ENCODE measurements at regions not wholly inside any gene's neighbourhood (a gene's known extent, or its start where the extent isn't known, plus 50 kb on each side); places are given as distances from the start of the nearest gene placed in this dataset.

DNA sequence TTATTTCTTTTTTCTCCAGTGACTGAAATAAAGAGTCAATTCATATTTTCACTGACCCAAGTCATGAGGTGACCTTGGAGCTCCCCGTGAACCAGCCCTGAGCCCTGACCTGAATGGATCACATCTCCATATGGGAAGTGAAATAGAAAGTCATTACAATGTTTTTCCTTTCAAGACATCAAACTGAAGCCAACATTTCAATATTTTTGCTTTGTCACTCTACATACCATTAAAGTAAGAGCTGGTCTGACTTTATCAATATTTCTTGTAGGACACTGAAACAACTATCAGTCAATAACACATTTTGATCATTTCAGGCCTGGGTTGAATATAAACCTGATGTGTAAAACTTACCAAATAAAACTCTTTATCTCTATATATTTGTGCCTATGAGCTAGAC is 249.8 kb upstream of the PHF14 start:
- Histone ChIP-seq H2AFZ (ENCODE audit: low read depth, low read length) (no peak overlapping the region), H4K20me1 (ENCODE audit: insufficient read depth, low read length) (no peaks in the 10 kb centered on the region), H3K4me2 (ENCODE audit: low read length) (no peak overlapping the region), H3K4me3 (ENCODE audit: insufficient read depth, low read depth, low read length) (no peak overlapping the region), H3K36me3 (ENCODE audit: insufficient read depth, low read length) (no peaks in the 10 kb centered on the region), H3K4me1 (ENCODE audit: insufficient read depth, low read length) (no peaks in the 10 kb centered on the region), H3K79me2 (ENCODE audit: insufficient read depth, low read length) (no peaks in the 10 kb centered on the region), H3K9ac (ENCODE audit: low read length) (no peak overlapping the region), H3K27me3 (ENCODE audit: insufficient read depth, low read length) (no peaks in the 10 kb centered on the region), H3K9me3 (ENCODE audit: insufficient read depth, low read depth, low read length) (no peaks in the 10 kb centered on the region), H3K27ac (ENCODE audit: low read depth, low read length) (no peak overlapping the region)
- no peak for DNase-seq (ENCODE audit: low read depth)
- no peaks in the 10 kb centered on the region for H3K36me3 Mint-ChIP-seq (ENCODE audit: low read depth, unreplicated experiment)
- TF ChIP-seq, protein P1, sequence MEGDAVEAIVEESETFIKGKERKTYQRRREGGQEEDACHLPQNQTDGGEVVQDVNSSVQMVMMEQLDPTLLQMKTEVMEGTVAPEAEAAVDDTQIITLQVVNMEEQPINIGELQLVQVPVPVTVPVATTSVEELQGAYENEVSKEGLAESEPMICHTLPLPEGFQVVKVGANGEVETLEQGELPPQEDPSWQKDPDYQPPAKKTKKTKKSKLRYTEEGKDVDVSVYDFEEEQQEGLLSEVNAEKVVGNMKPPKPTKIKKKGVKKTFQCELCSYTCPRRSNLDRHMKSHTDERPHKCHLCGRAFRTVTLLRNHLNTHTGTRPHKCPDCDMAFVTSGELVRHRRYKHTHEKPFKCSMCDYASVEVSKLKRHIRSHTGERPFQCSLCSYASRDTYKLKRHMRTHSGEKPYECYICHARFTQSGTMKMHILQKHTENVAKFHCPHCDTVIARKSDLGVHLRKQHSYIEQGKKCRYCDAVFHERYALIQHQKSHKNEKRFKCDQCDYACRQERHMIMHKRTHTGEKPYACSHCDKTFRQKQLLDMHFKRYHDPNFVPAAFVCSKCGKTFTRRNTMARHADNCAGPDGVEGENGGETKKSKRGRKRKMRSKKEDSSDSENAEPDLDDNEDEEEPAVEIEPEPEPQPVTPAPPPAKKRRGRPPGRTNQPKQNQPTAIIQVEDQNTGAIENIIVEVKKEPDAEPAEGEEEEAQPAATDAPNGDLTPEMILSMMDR (IDR thresholded peaks at IDR 0.05; ENCODE audit: insufficient read depth, low read depth, low read length) = no peak
- no peak for TF ChIP-seq EZH2 (IDR thresholded peaks at IDR 0.05; ENCODE audit: insufficient read depth, low read length)
- H3K4me1 Mint-ChIP-seq (ENCODE audit: low read depth, unreplicated experiment) = no peaks in the 10 kb centered on the region
- no peak for FAIRE-seq
- no peak overlapping the region for H3K27ac Mint-ChIP-seq (ENCODE audit: unreplicated experiment)
- H3K9me3 Mint-ChIP-seq (ENCODE audit: unreplicated experiment) = no peaks in the 10 kb centered on the region
- no peaks in the 10 kb centered on the region for H3K27me3 Mint-ChIP-seq (ENCODE audit: low read depth, unreplicated experiment)
- H3K4me3 Mint-ChIP-seq (ENCODE audit: unreplicated experiment) = no peak overlapping the region

DNA sequence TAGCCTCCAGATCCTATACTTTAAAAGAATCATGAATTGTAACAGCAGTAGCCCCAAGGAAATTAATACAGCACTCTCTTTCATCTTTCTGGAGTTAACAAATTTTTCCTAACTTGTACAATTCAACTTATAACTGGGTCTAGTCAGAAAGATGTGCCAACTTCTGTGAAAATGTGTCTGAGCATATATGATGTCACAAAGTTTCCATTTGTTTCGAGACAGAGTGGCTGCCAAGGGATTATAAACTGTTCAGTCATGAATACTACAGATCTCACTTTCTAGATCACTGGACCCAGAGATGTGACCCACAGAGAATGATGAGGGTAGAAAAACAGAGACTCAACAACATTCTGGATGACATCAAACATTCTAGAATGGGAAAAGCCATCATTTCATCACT is 249.2 kb upstream of the PHF14 start:
- no peak overlapping the region for H2AFZ ChIP-seq (ENCODE audit: low read depth, low read length)
- no peaks in the 10 kb centered on the region for H3K9me3 ChIP-seq (ENCODE audit: insufficient read depth, low read depth, low read length)
- no peaks in the 10 kb centered on the region for H3K79me2 ChIP-seq (ENCODE audit: insufficient read depth, low read length)
- no peak overlapping the region for H3K4me2 ChIP-seq (ENCODE audit: low read length)
- FAIRE-seq = no peak
- no peaks in the 10 kb centered on the region for H4K20me1 ChIP-seq (ENCODE audit: insufficient read depth, low read length)
- no peaks in the 10 kb centered on the region for H3K4me1 ChIP-seq (ENCODE audit: insufficient read depth, low read length)
- H3K27ac ChIP-seq (ENCODE audit: low read depth, low read length) = no peak overlapping the region
- Mint-ChIP-seq H3K9me3 (ENCODE audit: unreplicated experiment) (no peaks in the 10 kb centered on the region), H3K27ac (ENCODE audit: unreplicated experiment) (no peak overlapping the region), H3K36me3 (ENCODE audit: low read depth, unreplicated experiment) (no peaks in the 10 kb centered on the region), H3K4me3 (ENCODE audit: unreplicated experiment) (no peak overlapping the region), H3K27me3 (ENCODE audit: low read depth, unreplicated experiment) (no peaks in the 10 kb centered on the region), H3K4me1 (ENCODE audit: low read depth, unreplicated experiment) (no peaks in the 10 kb centered on the region)
- TF ChIP-seq, protein P1 (IDR thresholded peaks at IDR 0.05; ENCODE audit: insufficient read depth, low read depth, low read length) = no peak
- TF ChIP-seq EZH2 (IDR thresholded peaks at IDR 0.05; ENCODE audit: insufficient read depth, low read length) = no peak
- no peak for DNase-seq (ENCODE audit: low read depth)
- no peak overlapping the region for H3K9ac ChIP-seq (ENCODE audit: low read length)
- H3K27me3 ChIP-seq (ENCODE audit: insufficient read depth, low read length) = no peaks in the 10 kb centered on the region
- H3K36me3 ChIP-seq (ENCODE audit: insufficient read depth, low read length) = no peaks in the 10 kb centered on the region
- no peak overlapping the region for H3K4me3 ChIP-seq (ENCODE audit: insufficient read depth, low read depth, low read length)

DNA sequence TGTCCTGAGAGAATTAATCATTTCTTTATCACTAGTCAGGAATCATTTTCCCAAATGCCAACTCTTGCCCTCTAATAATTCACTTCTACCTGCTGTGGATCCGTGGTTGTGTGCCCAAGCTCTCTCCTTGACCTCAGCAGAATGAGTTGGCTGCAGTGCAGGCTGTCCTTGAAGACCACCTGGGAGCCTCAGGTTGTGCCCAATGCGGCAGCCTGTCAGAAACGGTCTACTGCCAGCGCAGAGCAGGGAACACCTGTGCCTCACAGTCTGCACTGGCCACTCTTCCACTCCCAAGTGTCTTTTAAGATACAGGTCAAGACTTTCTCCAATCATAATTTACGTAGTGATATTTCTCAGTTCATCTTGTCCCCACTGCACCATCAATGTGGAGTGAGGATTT is 246.0 kb upstream of the PHF14 start:
- Histone ChIP-seq H3K27ac (ENCODE audit: low read depth, low read length) (no peak overlapping the region), H3K4me2 (ENCODE audit: low read length) (no peak overlapping the region), H3K27me3 (ENCODE audit: insufficient read depth, low read length) (no peaks in the 10 kb centered on the region), H3K4me3 (ENCODE audit: insufficient read depth, low read depth, low read length) (no peak overlapping the region), H3K4me1 (ENCODE audit: insufficient read depth, low read length) (no peaks in the 10 kb centered on the region), H3K79me2 (ENCODE audit: insufficient read depth, low read length) (no peaks in the 10 kb centered on the region), H4K20me1 (ENCODE audit: insufficient read depth, low read length) (no peaks in the 10 kb centered on the region), H2AFZ (ENCODE audit: low read depth, low read length) (no peak overlapping the region), H3K9ac (ENCODE audit: low read length) (no peak overlapping the region), H3K36me3 (ENCODE audit: insufficient read depth, low read length) (no peaks in the 10 kb centered on the region), H3K9me3 (ENCODE audit: insufficient read depth, low read depth, low read length) (no peaks in the 10 kb centered on the region)
- FAIRE-seq (no peak), DNase-seq (ENCODE audit: low read depth) (no peak)
- no peaks in the 10 kb centered on the region for H3K36me3 Mint-ChIP-seq (ENCODE audit: low read depth, unreplicated experiment)
- no peak overlapping the region for H3K27ac Mint-ChIP-seq (ENCODE audit: unreplicated experiment)
- no peaks in the 10 kb centered on the region for H3K4me1 Mint-ChIP-seq (ENCODE audit: low read depth, unreplicated experiment)
- H3K9me3 Mint-ChIP-seq (ENCODE audit: unreplicated experiment) = peaks cover 4% of the 10 kb centered on the region
- no peaks in the 10 kb centered on the region for H3K27me3 Mint-ChIP-seq (ENCODE audit: low read depth, unreplicated experiment)
- H3K4me3 Mint-ChIP-seq (ENCODE audit: unreplicated experiment) = no peak overlapping the region
- no peak for TF ChIP-seq EZH2 (IDR thresholded peaks at IDR 0.05; ENCODE audit: insufficient read depth, low read length)
- TF ChIP-seq, protein P1 (IDR thresholded peaks at IDR 0.05; ENCODE audit: insufficient read depth, low read depth, low read length) = no peak

Measured in astrocyte (in vitro differentiated cells and primary cell).